Middle frontal gyrus (tissue), 1 donor: ENCODE measurements at regions not wholly inside any gene's neighbourhood (a gene's known extent, or its start where the extent isn't known, plus 50 kb on each side); places are given as distances from the start of the nearest gene placed in this dataset.
"Not testable (repeated sequence)": the region's sequence is repeated elsewhere in the genome, so short reads cannot be mapped to it uniquely, and the experiment has no call there.

Experiments used
- DNase-seq: peaks from one replicate; pipeline ENCODE4 v3.0.0-alpha.2; 2015; ENCODE audit warnings: low spot score; ENCODE audit errors: extremely low spot score

GRCh38 chr10:23543691-23544380 lies 105.0 kb downstream of the OTUD1 start:
- DNase-seq = no peak

GRCh38 chr10:23545866-23546265 lies 107.0 kb downstream of the OTUD1 start:
- DNase-seq = not testable (repeated sequence)

- DNase-seq = no peak
Measured at GRCh38 chr10:23556727-23557440, 118.0 kb downstream of the OTUD1 start.

- DNase-seq = no peak
Measured at GRCh38 chr10:23557777-23558176, 118.9 kb downstream of the OTUD1 start.

GRCh38 chr10:23558361-23558799 lies 119.5 kb downstream of the OTUD1 start:
- no peak for DNase-seq

GRCh38 chr10:23568996-23569395 lies 130.1 kb downstream of the OTUD1 start:
- DNase-seq = no peak

GRCh38 chr10:23571884-23572283 lies 133.0 kb downstream of the OTUD1 start:
- DNase-seq = no peak

GRCh38 chr10:23581906-23582450 lies 143.1 kb downstream of the OTUD1 start:
- DNase-seq = no peak

GRCh38 chr10:23584396-23584795 lies 145.5 kb downstream of the OTUD1 start:
- DNase-seq = no peak

GRCh38 chr10:23585186-23585585 lies 146.3 kb downstream of the OTUD1 start:
- no peak for DNase-seq

GRCh38 chr10:23585666-23586065 lies 146.8 kb downstream of the OTUD1 start:
- no peak for DNase-seq

- not testable (repeated sequence) for DNase-seq
Measured at GRCh38 chr10:23595278-23595677, 156.4 kb downstream of the OTUD1 start.

- no peak for DNase-seq
Measured at GRCh38 chr10:23604613-23605012, 165.7 kb downstream of the OTUD1 start.

GRCh38 chr10:23606456-23606855 lies 167.6 kb downstream of the OTUD1 start:
- no peak for DNase-seq

GRCh38 chr10:23608926-23609325 lies 170.1 kb downstream of the OTUD1 start:
- DNase-seq = no peak

GRCh38 chr10:23610626-23611307 lies 171.9 kb downstream of the OTUD1 start:
- DNase-seq = no peak

GRCh38 chr10:23611308-23612029 lies 172.6 kb downstream of the OTUD1 start:
- no peak for DNase-seq

- no peak for DNase-seq
Measured at GRCh38 chr10:23613900-23614299, 175.0 kb downstream of the OTUD1 start.

- DNase-seq = no peak
Measured at GRCh38 chr10:23614483-23614882, 175.6 kb downstream of the OTUD1 start.

GRCh38 chr10:23630376-23630775 lies 191.5 kb downstream of the OTUD1 start:
- no peak for DNase-seq

GRCh38 chr10:23630885-23631284 lies 192.0 kb downstream of the OTUD1 start:
- DNase-seq = no peak
